ENCODE measurements at regions not wholly inside any gene's neighbourhood (a gene's known extent, or its start where the extent isn't known, plus 50 kb on each side); places are given as distances from the start of the nearest gene placed in this dataset.

DNA sequence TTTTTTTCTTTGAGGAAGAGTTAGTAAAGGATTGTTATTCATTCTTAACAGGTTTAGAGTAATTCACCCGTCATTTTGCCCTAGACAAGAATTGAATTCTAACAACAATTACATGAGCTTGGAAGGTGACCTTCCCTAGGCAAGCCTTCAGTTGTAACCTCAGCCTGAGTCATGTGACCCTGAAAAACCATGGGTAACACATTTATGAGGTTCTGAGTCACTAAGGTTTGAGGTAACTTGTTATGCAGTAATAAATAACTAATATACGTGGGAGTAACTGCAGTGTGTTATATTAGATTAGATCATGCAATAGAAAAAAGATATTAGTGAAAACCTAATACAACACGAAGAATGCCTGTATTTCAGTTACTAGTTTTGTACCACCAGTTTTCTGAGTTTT, 237.6 kb upstream of the NDN start:
- no peak for TF ChIP-seq POLR2A (IDR thresholded peaks at IDR 0.05)
- TF ChIP-seq, protein P1, sequence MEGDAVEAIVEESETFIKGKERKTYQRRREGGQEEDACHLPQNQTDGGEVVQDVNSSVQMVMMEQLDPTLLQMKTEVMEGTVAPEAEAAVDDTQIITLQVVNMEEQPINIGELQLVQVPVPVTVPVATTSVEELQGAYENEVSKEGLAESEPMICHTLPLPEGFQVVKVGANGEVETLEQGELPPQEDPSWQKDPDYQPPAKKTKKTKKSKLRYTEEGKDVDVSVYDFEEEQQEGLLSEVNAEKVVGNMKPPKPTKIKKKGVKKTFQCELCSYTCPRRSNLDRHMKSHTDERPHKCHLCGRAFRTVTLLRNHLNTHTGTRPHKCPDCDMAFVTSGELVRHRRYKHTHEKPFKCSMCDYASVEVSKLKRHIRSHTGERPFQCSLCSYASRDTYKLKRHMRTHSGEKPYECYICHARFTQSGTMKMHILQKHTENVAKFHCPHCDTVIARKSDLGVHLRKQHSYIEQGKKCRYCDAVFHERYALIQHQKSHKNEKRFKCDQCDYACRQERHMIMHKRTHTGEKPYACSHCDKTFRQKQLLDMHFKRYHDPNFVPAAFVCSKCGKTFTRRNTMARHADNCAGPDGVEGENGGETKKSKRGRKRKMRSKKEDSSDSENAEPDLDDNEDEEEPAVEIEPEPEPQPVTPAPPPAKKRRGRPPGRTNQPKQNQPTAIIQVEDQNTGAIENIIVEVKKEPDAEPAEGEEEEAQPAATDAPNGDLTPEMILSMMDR (IDR thresholded peaks at IDR 0.05): no peak

All from breast epithelium (tissue), 3 donors.